Kidney (tissue), 13 donors: ENCODE measurements at regions not wholly inside any gene's neighbourhood (a gene's known extent, or its start where the extent isn't known, plus 50 kb on each side); places are given as distances from the start of the nearest gene placed in this dataset.

Experiments
- DNase-seq, 5 donors: peaks; one replicate each; pipeline ENCODE4 v3.0.0-alpha.2; 2013 to 2020
- FAIRE-seq: peaks from 2 replicates; lab custom pipeline; 2012; peaks lifted over from hg19 to GRCh38; lab: Jason Lieb, UNC
- H3K27ac ChIP-seq, 2 donors: one replicate each; pipeline ENCODE4 v1.7.0; 2013; ENCODE audit warnings: low read depth in 2 of 2, low read length in 2 of 2, inconsistent platforms in 1 of 2
- H3K27me3 ChIP-seq: one replicate; pipeline ENCODE4 v1.7.1; 2013; ENCODE audit warnings: low read length, inconsistent platforms; ENCODE audit not compliant: control insufficient read depth, insufficient read depth
- H3K36me3 ChIP-seq, 3 donors: one replicate each; pipeline versions ENCODE4 v1.7.0 to v1.7.1; 2013; ENCODE audit warnings: low read length in 3 of 3, control low read depth in 1 of 3, inconsistent platforms in 1 of 3; ENCODE audit not compliant: insufficient read depth in 3 of 3, control insufficient read depth in 2 of 3
- H3K4me1 ChIP-seq, 3 donors: one replicate each; pipeline versions ENCODE4 v1.7.0 to v1.7.1; 2013; ENCODE audit warnings: low read length in 3 of 3, inconsistent platforms in 1 of 3, low read depth in 1 of 3; ENCODE audit not compliant: control insufficient read depth in 2 of 3, insufficient read depth in 2 of 3
- H3K4me3 ChIP-seq, 3 donors: one replicate each; pipeline versions ENCODE4 v1.7.0 to v1.8.1; 2013; ENCODE audit warnings: low read length in 3 of 3, control low read depth in 1 of 3, inconsistent platforms in 1 of 3
- H3K9ac ChIP-seq, 3 donors: one replicate each; pipeline versions ENCODE4 v1.7.0 to v1.7.1; 2013; ENCODE audit warnings: low read length in 3 of 3, control low read depth in 1 of 3, inconsistent platforms in 1 of 3
- H3K9me3 ChIP-seq, 3 donors: one replicate each; pipeline versions ENCODE4 v1.7.0 to v1.7.1; 2013; ENCODE audit warnings: low read length in 3 of 3, control low read depth in 1 of 3, inconsistent platforms in 1 of 3; ENCODE audit not compliant: control insufficient read depth in 2 of 3, insufficient read depth in 1 of 3
- CTCF ChIP-seq: IDR thresholded peaks from 3 replicates; pipeline ENCODE4 v1.5.1; 2012; ENCODE audit warnings: mild to moderate bottlenecking, moderate library complexity, borderline replicate concordance; ENCODE audit not compliant: insufficient read depth; ENCODE audit errors: extremely low read depth
- intact Hi-C: fragments of 100-400 bp; cut with DNase I; formaldehyde crosslinking; loops from one replicate; pipeline ENCODE4 v1.11.1; 2022
- donor health status: control.
- donor health status: control.
- donor health status: control.
- donor health status: control.
- donor health status: control.
- donor health status: DM: yes; HTN: yes; CAD: no.
- donor health status: Normal renal cell carcinoma (clear cell type).

DNA sequence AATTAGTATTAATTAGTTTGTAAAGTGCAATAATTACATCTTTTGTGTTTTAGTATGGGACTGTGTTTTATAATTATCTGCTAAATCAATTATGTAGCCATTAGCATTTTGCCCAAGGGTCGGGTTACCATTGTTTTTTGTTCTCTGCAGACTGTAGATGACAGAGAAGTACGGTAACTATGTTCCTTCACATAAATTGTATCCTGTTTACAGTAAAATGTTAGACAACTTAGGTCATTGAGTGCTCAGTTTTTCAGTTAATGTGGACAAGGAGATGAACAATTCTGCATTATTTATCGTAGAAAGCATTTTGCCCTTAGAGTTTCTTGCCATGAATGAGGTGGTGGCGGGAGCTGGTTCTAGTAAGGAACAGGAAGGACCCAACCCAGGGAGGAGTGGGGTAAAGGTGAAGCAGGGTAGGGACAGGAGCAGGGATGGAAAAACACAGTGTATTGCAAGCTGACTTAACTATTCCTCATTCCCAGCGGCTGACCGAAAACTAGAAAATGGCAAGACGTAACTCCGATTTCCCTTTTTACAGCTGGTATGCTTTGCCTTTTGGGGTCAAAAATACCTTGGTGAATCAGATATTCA lies 243.7 kb upstream of the SLC24A2 start:
- Histone ChIP-seq H3K4me3 (no peak overlapping the region), H3K27ac (no peak overlapping the region), H3K4me1 (no peaks in the 10 kb centered on the region), H3K27me3 (no peaks in the 10 kb centered on the region), H3K9ac (no peak overlapping the region), H3K36me3 (no peaks in the 10 kb centered on the region), H3K9me3 (no peaks in the 10 kb centered on the region)
- intact Hi-C loops = no loop called here
- no peak for DNase-seq
- no peak for FAIRE-seq
- TF ChIP-seq CTCF = no peak

DNA sequence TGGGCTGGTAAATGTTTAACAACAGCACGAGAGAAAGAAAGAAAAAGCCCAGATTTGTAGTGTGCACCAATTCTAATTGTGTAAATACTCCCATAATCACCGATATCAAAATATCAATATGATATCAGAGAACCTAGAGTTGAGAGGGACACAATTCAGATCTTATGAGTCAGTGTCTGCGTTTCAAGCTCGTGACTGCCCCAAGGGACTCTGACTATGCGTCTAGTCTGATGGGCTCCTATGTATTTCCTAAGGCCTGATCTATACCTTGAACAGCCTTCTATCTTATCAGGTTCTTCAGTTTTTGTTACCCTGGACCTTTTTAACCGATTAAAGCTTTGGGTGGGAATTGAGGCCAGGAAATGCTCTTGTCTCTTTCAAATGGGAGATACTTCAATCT lies 243.0 kb upstream of the SLC24A2 start:
- Histone ChIP-seq H3K36me3 (no peaks in the 10 kb centered on the region), H3K4me3 (no peak overlapping the region), H3K27me3 (no peaks in the 10 kb centered on the region), H3K9ac (no peak overlapping the region), H3K9me3 (no peaks in the 10 kb centered on the region), H3K27ac (no peak overlapping the region), H3K4me1 (no peaks in the 10 kb centered on the region)
- intact Hi-C loops = no loop called here
- FAIRE-seq (no peak), DNase-seq (no peak)
- TF ChIP-seq CTCF = no peak

- Histone ChIP-seq H3K9me3 (no peaks in the 10 kb centered on the region), H3K4me3 (no peak overlapping the region), H3K4me1 (no peaks in the 10 kb centered on the region), H3K27ac (no peak overlapping the region), H3K9ac (no peak overlapping the region), H3K27me3 (no peaks in the 10 kb centered on the region), H3K36me3 (no peaks in the 10 kb centered on the region)
- DNase-seq (no peak), FAIRE-seq (no peak)
- intact Hi-C loops = no loop called here
- TF ChIP-seq CTCF = no peak
These were observed 241.8 kb upstream of the SLC24A2 start for GRCh38 chr9:20030671-20031070.

DNA sequence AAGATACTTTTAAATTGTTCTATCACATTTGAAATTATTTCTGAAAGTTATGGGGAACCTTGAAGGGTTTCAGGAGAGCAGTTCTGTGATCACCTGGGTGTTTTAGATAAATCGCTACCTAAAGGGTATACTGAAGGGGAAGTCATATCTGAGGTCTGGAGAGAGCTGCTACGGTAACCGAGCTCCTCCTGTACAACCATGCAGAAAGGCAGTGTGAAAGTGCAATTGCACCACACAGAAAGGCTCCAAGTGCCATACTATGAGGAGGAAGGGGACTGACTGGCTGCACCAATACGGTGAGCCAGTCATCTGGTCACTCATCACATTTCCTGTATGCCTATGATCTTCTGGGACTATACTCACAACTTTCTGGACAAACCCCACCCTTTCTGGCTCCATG lies 241.4 kb upstream of the SLC24A2 start:
- TF ChIP-seq CTCF = no peak
- H3K36me3 ChIP-seq = no peaks in the 10 kb centered on the region
- H3K27ac ChIP-seq = no peak overlapping the region
- H3K9ac ChIP-seq = no peak overlapping the region
- no peaks in the 10 kb centered on the region for H3K9me3 ChIP-seq
- DNase-seq (no peak), FAIRE-seq (no peak)
- no peak overlapping the region for H3K4me3 ChIP-seq
- intact Hi-C loops = no loop called here
- H3K27me3 ChIP-seq = no peaks in the 10 kb centered on the region
- no peaks in the 10 kb centered on the region for H3K4me1 ChIP-seq
